ENCODE measurements at regions not wholly inside any gene's neighbourhood (a gene's known extent, or its start where the extent isn't known, plus 50 kb on each side); places are given as distances from the start of the nearest gene placed in this dataset.
"Not testable (repeated sequence)": the region's sequence is repeated elsewhere in the genome, so short reads cannot be mapped to it uniquely, and the experiment has no call there.

DNA sequence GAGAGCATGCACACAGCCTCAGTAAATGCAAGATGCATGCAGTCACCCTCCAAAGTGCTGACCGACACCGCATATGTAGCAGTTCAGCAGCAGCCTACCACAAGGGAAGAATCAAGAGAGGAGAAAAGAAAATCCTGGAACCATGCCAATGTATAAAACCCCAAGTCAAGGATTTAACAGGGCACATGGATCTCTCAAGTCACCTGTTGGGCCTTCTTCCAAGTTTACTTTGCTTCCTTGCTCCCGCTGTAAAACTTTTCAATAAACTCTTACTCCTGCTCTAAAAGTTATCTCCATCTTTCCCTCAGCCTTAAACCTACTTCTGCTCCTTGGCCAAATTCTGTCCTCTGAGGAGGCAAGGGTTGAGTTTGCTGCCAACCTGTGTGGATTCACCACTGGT lies 147.8 kb upstream of the MAP2 start:
- no peak overlapping the region for H3K4me3 ChIP-seq (ENCODE audit: low read depth, low read length)
- TF ChIP-seq, protein P1, sequence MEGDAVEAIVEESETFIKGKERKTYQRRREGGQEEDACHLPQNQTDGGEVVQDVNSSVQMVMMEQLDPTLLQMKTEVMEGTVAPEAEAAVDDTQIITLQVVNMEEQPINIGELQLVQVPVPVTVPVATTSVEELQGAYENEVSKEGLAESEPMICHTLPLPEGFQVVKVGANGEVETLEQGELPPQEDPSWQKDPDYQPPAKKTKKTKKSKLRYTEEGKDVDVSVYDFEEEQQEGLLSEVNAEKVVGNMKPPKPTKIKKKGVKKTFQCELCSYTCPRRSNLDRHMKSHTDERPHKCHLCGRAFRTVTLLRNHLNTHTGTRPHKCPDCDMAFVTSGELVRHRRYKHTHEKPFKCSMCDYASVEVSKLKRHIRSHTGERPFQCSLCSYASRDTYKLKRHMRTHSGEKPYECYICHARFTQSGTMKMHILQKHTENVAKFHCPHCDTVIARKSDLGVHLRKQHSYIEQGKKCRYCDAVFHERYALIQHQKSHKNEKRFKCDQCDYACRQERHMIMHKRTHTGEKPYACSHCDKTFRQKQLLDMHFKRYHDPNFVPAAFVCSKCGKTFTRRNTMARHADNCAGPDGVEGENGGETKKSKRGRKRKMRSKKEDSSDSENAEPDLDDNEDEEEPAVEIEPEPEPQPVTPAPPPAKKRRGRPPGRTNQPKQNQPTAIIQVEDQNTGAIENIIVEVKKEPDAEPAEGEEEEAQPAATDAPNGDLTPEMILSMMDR (IDR thresholded peaks at IDR 0.05; ENCODE audit: low read depth, low read length) = no peak
- DNase-seq (ENCODE audit: low read depth, low spot score) = no peak
- in situ Hi-C loops (cut with HindIII; ENCODE audit: low sequenced_read_pairs) = no loop called here

DNA sequence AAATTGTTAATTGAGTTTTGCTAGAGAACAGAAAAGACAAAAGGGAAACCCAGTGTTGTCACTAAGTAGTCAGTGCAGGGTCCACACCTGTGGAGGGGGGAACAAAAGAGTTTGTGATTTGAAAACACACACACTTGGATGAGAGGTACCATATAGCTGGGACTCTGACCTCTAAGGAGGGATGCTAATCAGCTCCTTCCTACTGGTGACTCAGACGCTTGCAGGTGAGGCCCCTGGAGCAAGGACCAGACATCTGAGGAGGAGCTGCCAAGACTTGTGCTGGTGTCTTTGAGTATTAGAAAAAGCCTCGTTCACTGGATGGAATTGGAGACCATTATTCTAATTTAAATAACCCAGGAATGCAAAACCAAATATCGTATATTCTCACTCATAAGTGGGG lies 146.4 kb upstream of the MAP2 start:
- DNase-seq (ENCODE audit: low read depth, low spot score) = no peak
- H3K4me3 ChIP-seq (ENCODE audit: low read depth, low read length) = no peak overlapping the region
- in situ Hi-C loops (cut with HindIII; ENCODE audit: low sequenced_read_pairs) = no loop called here
- TF ChIP-seq, protein P1 (IDR thresholded peaks at IDR 0.05; ENCODE audit: low read depth, low read length) = no peak

DNA sequence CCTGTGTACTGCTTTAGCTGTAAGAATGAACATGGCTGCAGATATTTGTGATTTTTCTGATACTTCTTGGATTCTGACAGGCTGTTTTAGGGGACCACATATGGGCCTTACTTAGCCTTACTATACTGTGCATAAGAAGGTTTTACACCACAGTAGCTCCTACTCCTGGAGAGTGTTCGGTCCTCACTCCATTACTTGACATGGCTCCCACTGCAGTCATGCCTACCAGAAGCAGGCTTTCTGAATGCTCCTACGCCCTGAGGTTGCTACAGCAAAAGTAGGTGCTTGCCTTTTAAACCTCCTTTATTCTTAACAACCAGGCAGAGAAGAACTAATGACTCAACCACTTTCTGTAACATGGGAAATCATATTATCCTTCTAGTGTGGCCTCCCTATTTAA lies 125.2 kb upstream of the MAP2 start:
- in situ Hi-C loops (cut with HindIII; ENCODE audit: low sequenced_read_pairs) = no loop called here
- H3K4me3 ChIP-seq (ENCODE audit: low read depth, low read length) = no peak overlapping the region
- TF ChIP-seq, protein P1 (IDR thresholded peaks at IDR 0.05; ENCODE audit: low read depth, low read length) = no peak
- DNase-seq (ENCODE audit: low read depth, low spot score) = no peak

DNA sequence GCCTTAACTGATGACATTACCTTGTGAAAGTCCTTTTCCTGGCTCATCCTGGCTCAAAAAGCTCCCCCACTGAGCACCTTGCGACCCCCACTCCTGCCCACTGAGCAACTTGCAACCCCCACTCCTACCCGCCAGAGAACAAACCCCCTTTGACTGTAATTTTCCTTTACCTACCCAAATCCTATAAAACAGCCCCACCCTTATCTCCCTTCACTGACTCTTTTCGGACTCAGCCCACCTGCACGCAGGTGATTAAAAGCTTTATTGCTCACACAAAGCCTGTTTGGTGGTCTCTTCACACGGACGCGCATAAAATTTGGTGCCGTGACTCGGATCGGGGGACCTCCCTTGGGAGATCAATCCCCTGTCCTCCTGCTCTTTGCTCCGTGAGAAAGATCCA lies 124.4 kb upstream of the MAP2 start:
- in situ Hi-C loops (cut with HindIII; ENCODE audit: low sequenced_read_pairs); H3K4me3 ChIP-seq (ENCODE audit: low read depth, low read length); DNase-seq (ENCODE audit: low read depth, low spot score): not testable (repeated sequence)

DNA sequence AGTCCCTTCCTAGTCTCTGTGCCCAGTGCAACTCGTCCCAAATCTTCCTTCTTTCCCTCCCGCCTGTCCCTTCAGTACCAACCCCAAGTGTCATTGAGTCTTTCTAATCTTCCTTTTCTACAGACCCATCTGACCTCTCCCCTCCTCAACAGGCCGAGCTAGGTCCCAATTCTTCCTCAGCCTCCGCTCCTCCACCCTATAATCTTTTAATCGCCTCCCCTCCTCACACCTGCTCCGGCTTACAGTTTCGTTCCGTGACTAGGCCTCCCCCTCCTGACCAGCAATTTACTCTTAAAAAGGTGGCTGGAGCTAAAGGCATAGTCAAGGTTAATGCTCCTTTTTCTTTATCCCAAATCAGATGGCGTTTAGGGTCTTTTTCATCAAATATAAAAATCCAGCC lies 123.1 kb upstream of the MAP2 start:
- in situ Hi-C loops (cut with HindIII; ENCODE audit: low sequenced_read_pairs); DNase-seq (ENCODE audit: low read depth, low spot score); H3K4me3 ChIP-seq (ENCODE audit: low read depth, low read length): not testable (repeated sequence)

DNA sequence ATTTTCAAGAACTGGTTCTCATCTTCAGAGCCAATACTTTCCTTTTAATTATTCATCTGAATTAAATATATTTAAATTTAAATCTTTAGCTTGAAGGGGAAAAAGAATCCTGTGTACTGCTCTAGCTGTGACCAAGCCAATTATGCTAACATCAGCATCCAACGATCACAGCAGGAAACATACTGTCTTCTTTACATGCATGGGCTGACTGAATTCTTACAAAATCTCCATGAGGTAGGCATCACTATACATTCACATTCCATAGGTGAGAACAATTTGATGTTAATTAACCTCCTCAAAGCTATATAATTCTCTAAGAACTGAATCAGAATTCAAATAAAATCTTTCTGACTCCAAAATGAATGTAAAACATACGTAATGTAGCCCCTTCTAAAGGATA lies 118.8 kb upstream of the MAP2 start:
- DNase-seq (ENCODE audit: low read depth, low spot score) = no peak
- TF ChIP-seq, protein P1 (IDR thresholded peaks at IDR 0.05; ENCODE audit: low read depth, low read length) = no peak
- in situ Hi-C loops (cut with HindIII; ENCODE audit: low sequenced_read_pairs) = no loop called here
- no peak overlapping the region for H3K4me3 ChIP-seq (ENCODE audit: low read depth, low read length)

DNA sequence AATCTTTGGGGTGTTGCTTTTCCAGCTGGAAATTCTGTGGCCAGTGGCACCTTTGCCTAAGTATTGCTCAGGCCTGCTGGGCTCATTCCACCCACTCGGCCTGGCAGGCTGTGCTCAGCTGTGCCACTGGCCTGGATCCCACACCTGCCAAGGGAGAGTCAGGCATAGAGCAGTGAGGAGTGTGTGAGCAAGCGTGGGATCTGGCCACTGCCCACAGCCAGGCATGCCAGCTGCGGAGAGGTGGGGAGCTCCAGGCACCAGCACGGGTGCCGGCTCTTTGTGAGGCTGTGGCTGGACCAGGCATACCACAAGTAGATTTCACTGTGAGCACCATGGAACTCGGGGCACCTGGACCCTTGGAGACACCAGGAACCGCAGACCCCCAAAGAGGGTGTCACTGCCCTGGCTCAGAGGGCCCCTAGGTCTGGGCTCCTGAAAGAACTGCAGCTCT lies 118.1 kb upstream of the MAP2 start:
- TF ChIP-seq, protein P1 (IDR thresholded peaks at IDR 0.05; ENCODE audit: low read depth, low read length) = no peak
- no peak for DNase-seq (ENCODE audit: low read depth, low spot score)
- in situ Hi-C loops (cut with HindIII; ENCODE audit: low sequenced_read_pairs) = no loop called here
- no peak overlapping the region for H3K4me3 ChIP-seq (ENCODE audit: low read depth, low read length)

All from astrocyte of the spinal cord (primary cell).